Neural cell (in vitro differentiated cells): ENCODE measurements at regions not wholly inside any gene's neighbourhood (a gene's known extent, or its start where the extent isn't known, plus 50 kb on each side); places are given as distances from the start of the nearest gene placed in this dataset.

Experiments used
- H2AFZ ChIP-seq: fragments of 200-600, 300-800 bp; sonication (generic), shearing (Covaris generic); 2 replicates; pipeline ENCODE4 v1.6.0; 2014; ENCODE audit warnings: low read depth, mild to moderate bottlenecking, antibody characterized with exemption, low read length, moderate library complexity
- H3F3A ChIP-seq: fragments of 200-600 bp; shearing (Covaris generic); 2 replicates; pipeline ENCODE4 v1.6.1; 2016; ENCODE audit warnings: mild to moderate bottlenecking, moderate library complexity, mixed read lengths, antibody characterized with exemption, low read length; ENCODE audit not compliant: insufficient read depth, poor library complexity, severe bottlenecking
- H3K27ac ChIP-seq: fragments of 200-600, 300-800 bp; sonication (generic), shearing (Covaris generic); 2 replicates; pipeline ENCODE4 v1.5.1; 2014; ENCODE audit warnings: mild to moderate bottlenecking, low read length, moderate library complexity
- H3K27me3 ChIP-seq: fragments of 300-800, 200-600 bp; sonication (generic), shearing (Covaris generic); 2 replicates; pipeline ENCODE4 v1.6.0; 2014; ENCODE audit warnings: mild to moderate bottlenecking, low read depth, low read length, moderate library complexity; ENCODE audit not compliant: insufficient read depth
- H3K36me3 ChIP-seq: fragments of 300-800, 200-600 bp; sonication (generic), shearing (Covaris generic); 2 replicates; pipeline ENCODE4 v1.5.1; 2014; ENCODE audit warnings: mild to moderate bottlenecking, antibody characterized with exemption, low read length, moderate library complexity; ENCODE audit not compliant: insufficient read depth
- H3K4me2 ChIP-seq: fragments of 300-800, 200-600 bp; sonication (generic), shearing (Covaris generic); 2 replicates; pipeline ENCODE4 v1.6.0; 2014; ENCODE audit warnings: mild to moderate bottlenecking, low read length
- H3K4me3 ChIP-seq: fragments of 300-800, 200-600 bp; sonication (generic), shearing (Covaris generic); 2 replicates; pipeline ENCODE4 v1.5.1; 2014; ENCODE audit warnings: mild to moderate bottlenecking, low read length, moderate library complexity
- H3K79me2 ChIP-seq: fragments of 200-600 bp; shearing (Covaris generic); replicated peaks from 2 replicates; pipeline ENCODE4 v1.6.0; 2014; ENCODE audit warnings: mild to moderate bottlenecking, low read length, moderate library complexity; ENCODE audit not compliant: insufficient read depth
- H3K9ac ChIP-seq: fragments of 300-800, 200-600 bp; sonication (generic), shearing (Covaris generic); 2 replicates; pipeline ENCODE4 v1.6.1; 2016; ENCODE audit warnings: mild to moderate bottlenecking, low read length, mixed read lengths
- H3K9me2 ChIP-seq: fragments of 200-600 bp; shearing (Covaris generic); 2 replicates; pipeline ENCODE4 v1.6.1; 2016; ENCODE audit warnings: mild to moderate bottlenecking, low read length, mixed read lengths; ENCODE audit not compliant: insufficient read depth
- H3K9me3 ChIP-seq: fragments of 200-600, 300-800 bp; sonication (generic), shearing (Covaris generic); 2 replicates; pipeline ENCODE4 v1.6.1; 2016; ENCODE audit warnings: mild to moderate bottlenecking, mixed run types, low read length, moderate library complexity, mixed read lengths
- H4K20me1 ChIP-seq: fragments of 200-600 bp; shearing (Covaris generic); 2 replicates; pipeline ENCODE4 v1.6.1; 2016; ENCODE audit warnings: mild to moderate bottlenecking, mixed run types; ENCODE audit not compliant: insufficient read depth
- EP300 ChIP-seq: fragments of 450-650 bp; conservative IDR thresholded peaks from 2 replicates; pipeline ENCODE4 v1.6.1; 2014; ENCODE audit warnings: antibody characterized with exemption, mild to moderate bottlenecking, moderate library complexity; ENCODE audit not compliant: poor library complexity, severe bottlenecking
- EZH2 ChIP-seq: fragments of 200-600, 300-800 bp; shearing (Covaris generic), sonication (generic); IDR thresholded peaks from 2 replicates; pipeline ENCODE4 v1.6.1; 2014; ENCODE audit warnings: antibody characterized with exemption, low read length, borderline replicate concordance, mild to moderate bottlenecking; ENCODE audit not compliant: insufficient read depth, poor library complexity, severe bottlenecking
- MXI1 ChIP-seq: fragments of 450-650 bp; conservative IDR thresholded peaks from 2 replicates; pipeline ENCODE4 v1.6.1; 2014; ENCODE audit warnings: antibody characterized with exemption, mild to moderate bottlenecking; ENCODE audit not compliant: poor library complexity, severe bottlenecking
- POLR2AphosphoS5 ChIP-seq: IDR thresholded peaks from 2 replicates; pipeline ENCODE4 v1.6.1; 2012
- RAD21 ChIP-seq: fragments of 450-650 bp; conservative IDR thresholded peaks from 2 replicates; pipeline ENCODE4 v1.6.1; 2014; ENCODE audit warnings: antibody characterized with exemption, mild to moderate bottlenecking, moderate library complexity
- SMC3 ChIP-seq: fragments of 450-650 bp; conservative IDR thresholded peaks from 2 replicates; pipeline ENCODE4 v1.6.1; 2014; ENCODE audit warnings: antibody characterized with exemption, mild to moderate bottlenecking, moderate library complexity; ENCODE audit not compliant: poor library complexity
- TAF1 ChIP-seq: IDR thresholded peaks from 2 replicates; pipeline ENCODE4 v1.6.1; 2012; ENCODE audit warnings: low read depth
- TF ChIP-seq, protein P1 (sequence below): IDR thresholded peaks from 2 replicates; pipeline ENCODE4 v1.6.1; 2012; ENCODE audit warnings: borderline replicate concordance
- TF ChIP-seq, protein P2 (sequence below): fragments of 450-650 bp; IDR thresholded peaks from 2 replicates; pipeline ENCODE4 v1.5.1; 2014; ENCODE audit warnings: antibody characterized with exemption, mild to moderate bottlenecking, moderate library complexity; ENCODE audit not compliant: poor library complexity, severe bottlenecking

DNA sequence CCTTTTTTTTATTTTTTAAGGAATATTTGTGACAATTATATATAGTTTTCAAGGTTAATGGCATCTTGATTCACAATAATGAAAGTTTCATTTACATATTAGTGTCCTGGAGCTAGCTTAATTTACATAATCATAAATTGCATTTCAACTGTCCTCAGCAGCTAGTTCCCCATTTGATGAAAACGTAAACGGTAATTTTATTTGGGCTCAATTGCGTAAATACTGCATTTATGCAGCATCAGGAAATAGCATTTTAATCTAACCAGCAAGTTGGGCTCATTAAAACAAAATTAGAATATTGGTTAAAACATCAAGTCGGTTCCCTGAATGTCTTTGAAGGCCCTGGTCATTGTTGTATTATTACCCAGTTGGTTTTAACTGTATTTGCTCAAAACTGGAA, 136.8 kb upstream of the CDH5 start:
- Histone ChIP-seq H4K20me1 (no peaks in the 10 kb centered on the region), H3K4me3 (no peak overlapping the region), H3K9me3 (no peaks in the 10 kb centered on the region), H3K36me3 (no peaks in the 10 kb centered on the region), H3K27me3 (no peaks in the 10 kb centered on the region), H3K27ac (no peak overlapping the region), H3K9ac (no peak overlapping the region), H3K9me2 (no peaks in the 10 kb centered on the region), H3F3A (no peaks in the 10 kb centered on the region), H3K4me2 (no peak overlapping the region), H3K79me2 (no peaks in the 10 kb centered on the region), H2AFZ (no peak overlapping the region)
- TF ChIP-seq SMC3 (no peak), TAF1 (no peak), EZH2 (no peak), MXI1 (no peak), EP300 (no peak), POLR2AphosphoS5 (no peak), RAD21 (no peak)
- TF ChIP-seq, protein P1, sequence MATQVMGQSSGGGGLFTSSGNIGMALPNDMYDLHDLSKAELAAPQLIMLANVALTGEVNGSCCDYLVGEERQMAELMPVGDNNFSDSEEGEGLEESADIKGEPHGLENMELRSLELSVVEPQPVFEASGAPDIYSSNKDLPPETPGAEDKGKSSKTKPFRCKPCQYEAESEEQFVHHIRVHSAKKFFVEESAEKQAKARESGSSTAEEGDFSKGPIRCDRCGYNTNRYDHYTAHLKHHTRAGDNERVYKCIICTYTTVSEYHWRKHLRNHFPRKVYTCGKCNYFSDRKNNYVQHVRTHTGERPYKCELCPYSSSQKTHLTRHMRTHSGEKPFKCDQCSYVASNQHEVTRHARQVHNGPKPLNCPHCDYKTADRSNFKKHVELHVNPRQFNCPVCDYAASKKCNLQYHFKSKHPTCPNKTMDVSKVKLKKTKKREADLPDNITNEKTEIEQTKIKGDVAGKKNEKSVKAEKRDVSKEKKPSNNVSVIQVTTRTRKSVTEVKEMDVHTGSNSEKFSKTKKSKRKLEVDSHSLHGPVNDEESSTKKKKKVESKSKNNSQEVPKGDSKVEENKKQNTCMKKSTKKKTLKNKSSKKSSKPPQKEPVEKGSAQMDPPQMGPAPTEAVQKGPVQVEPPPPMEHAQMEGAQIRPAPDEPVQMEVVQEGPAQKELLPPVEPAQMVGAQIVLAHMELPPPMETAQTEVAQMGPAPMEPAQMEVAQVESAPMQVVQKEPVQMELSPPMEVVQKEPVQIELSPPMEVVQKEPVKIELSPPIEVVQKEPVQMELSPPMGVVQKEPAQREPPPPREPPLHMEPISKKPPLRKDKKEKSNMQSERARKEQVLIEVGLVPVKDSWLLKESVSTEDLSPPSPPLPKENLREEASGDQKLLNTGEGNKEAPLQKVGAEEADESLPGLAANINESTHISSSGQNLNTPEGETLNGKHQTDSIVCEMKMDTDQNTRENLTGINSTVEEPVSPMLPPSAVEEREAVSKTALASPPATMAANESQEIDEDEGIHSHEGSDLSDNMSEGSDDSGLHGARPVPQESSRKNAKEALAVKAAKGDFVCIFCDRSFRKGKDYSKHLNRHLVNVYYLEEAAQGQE = no peak
- TF ChIP-seq, protein P2, sequence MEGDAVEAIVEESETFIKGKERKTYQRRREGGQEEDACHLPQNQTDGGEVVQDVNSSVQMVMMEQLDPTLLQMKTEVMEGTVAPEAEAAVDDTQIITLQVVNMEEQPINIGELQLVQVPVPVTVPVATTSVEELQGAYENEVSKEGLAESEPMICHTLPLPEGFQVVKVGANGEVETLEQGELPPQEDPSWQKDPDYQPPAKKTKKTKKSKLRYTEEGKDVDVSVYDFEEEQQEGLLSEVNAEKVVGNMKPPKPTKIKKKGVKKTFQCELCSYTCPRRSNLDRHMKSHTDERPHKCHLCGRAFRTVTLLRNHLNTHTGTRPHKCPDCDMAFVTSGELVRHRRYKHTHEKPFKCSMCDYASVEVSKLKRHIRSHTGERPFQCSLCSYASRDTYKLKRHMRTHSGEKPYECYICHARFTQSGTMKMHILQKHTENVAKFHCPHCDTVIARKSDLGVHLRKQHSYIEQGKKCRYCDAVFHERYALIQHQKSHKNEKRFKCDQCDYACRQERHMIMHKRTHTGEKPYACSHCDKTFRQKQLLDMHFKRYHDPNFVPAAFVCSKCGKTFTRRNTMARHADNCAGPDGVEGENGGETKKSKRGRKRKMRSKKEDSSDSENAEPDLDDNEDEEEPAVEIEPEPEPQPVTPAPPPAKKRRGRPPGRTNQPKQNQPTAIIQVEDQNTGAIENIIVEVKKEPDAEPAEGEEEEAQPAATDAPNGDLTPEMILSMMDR = no peak

DNA sequence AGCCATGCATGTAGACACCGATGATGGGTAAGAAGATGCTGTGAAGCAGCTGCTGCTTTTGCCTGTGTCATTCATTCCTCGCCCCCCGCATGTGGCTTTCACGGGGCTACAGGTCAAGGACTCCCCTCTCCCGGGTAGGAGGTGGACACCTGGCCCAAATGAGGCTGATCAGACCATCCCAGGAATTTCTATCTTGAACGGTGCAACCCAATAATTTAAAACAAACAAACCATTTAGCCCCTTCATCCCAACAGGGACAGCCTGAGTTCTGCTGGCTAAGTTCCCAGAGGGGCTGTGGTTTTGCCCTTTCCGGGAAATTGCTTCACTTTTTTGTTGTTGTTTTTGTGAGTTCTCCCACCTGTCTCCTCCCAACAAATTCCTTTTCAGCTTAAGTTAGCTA, 137.7 kb upstream of the CDH5 start:
- TF ChIP-seq MXI1 (no peak), EP300 (no peak), SMC3 (no peak), RAD21 (no peak), TAF1 (no peak), EZH2 (no peak), POLR2AphosphoS5 (no peak)
- TF ChIP-seq, protein P2 = no peak
- TF ChIP-seq, protein P1 = no peak
- Histone ChIP-seq H4K20me1 (no peaks in the 10 kb centered on the region), H3F3A (no peaks in the 10 kb centered on the region), H3K36me3 (no peaks in the 10 kb centered on the region), H3K27me3 (no peaks in the 10 kb centered on the region), H3K9me3 (no peaks in the 10 kb centered on the region), H2AFZ (no peak overlapping the region), H3K9me2 (no peaks in the 10 kb centered on the region), H3K4me3 (no peak overlapping the region), H3K4me2 (no peak overlapping the region), H3K27ac (no peak overlapping the region), H3K79me2 (no peaks in the 10 kb centered on the region), H3K9ac (no peak overlapping the region)
